ENCODE measurements at regions not wholly inside any gene's neighbourhood (a gene's known extent, or its start where the extent isn't known, plus 50 kb on each side); places are given as distances from the start of the nearest gene placed in this dataset.

DNA sequence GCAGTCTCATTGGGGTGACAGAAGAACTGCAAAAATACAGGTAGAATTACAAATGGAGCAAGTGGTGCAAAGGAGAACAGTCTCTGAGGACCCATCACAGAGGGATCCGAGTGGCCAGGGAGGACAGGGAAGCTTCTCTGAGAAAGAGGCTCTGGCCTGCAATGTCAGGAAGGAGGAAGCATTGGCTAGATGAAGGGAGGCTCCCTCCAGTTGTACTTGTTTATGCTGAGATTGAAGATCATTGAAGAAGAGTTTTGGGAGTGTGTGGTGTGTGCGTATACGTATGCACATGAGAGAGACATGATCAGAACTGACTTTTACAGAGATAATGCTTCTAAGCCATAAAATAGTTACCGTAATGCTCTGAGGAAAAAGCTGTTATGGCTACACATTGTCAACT lies 274.7 kb upstream of the FZD8 start:
- H3K4me3 ChIP-seq (ENCODE audit: low read length): no peak overlapping the region
- no peak overlapping the region for H3K56ac ChIP-seq (ENCODE audit: low read length)
- no peak overlapping the region for H2BK120ac ChIP-seq (ENCODE audit: low read depth, low read length)
- H2BK5ac ChIP-seq (ENCODE audit: low read length): no peak overlapping the region
- no peak overlapping the region for H4K5ac ChIP-seq (ENCODE audit: low read length)
- no peak overlapping the region for H3K9ac ChIP-seq (ENCODE audit: low read length)
- H3K4me1 ChIP-seq (ENCODE audit: control insufficient read depth, low read depth, low read length): peaks cover 5% of the 10 kb centered on the region
- H3K23ac ChIP-seq (ENCODE audit: low read length): no peak overlapping the region
- H3K36me3 ChIP-seq (ENCODE audit: control insufficient read depth, insufficient read depth, low read length): no peaks in the 10 kb centered on the region
- no peak overlapping the region for H3K18ac ChIP-seq (ENCODE audit: low read length)
- no peaks in the 10 kb centered on the region for H3K79me2 ChIP-seq (ENCODE audit: control insufficient read depth, insufficient read depth, low read length)
- H4K8ac ChIP-seq (ENCODE audit: low read depth, low read length): no peak overlapping the region
- H3K27me3 ChIP-seq (ENCODE audit: insufficient read depth, low read length, poor library complexity): no peaks in the 10 kb centered on the region
- no peak overlapping the region for H3K4ac ChIP-seq (ENCODE audit: low read depth, low read length)
- H3K79me1 ChIP-seq (ENCODE audit: low read length): no peaks in the 10 kb centered on the region
- no peak overlapping the region for H3K27ac ChIP-seq (ENCODE audit: low read depth, low read length)
- no peak overlapping the region for H2AK5ac ChIP-seq (ENCODE audit: low read length)
- H3K4me2 ChIP-seq (ENCODE audit: low read length): no peak overlapping the region
- DNase-seq: peak; percentile 57
- no peak overlapping the region for H2BK15ac ChIP-seq (replicated peaks; ENCODE audit: low read depth)
- WGBS (ENCODE audit: extremely low coverage, insufficient coverage, low lambda C conversion rate): no CpG with 5 or more reads among the region's 4 CpGs

DNA sequence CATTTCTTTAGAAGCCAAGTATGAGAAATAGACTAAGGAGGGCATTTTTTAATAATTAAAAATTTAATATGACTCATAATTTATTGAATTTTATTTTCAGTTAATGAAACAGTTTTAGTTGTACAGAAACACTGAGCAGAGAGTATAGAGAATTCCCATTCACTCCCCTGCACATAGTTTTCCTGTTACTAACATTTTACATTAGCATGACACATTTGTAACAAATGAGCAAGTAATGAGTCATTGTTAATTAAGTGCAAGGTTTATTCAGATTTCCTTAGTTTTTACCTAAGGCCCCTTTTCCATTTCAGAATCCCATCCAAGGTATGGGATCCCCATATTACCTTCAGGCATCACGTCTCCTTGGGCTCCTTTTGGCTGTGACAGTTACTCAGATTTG lies 271.5 kb upstream of the FZD8 start:
- H2AK5ac ChIP-seq (ENCODE audit: low read length): no peak overlapping the region
- no peak overlapping the region for H3K4me3 ChIP-seq (ENCODE audit: low read length)
- H3K9ac ChIP-seq (ENCODE audit: low read length): no peak overlapping the region
- H3K23ac ChIP-seq (ENCODE audit: low read length): no peak overlapping the region
- no peaks in the 10 kb centered on the region for H3K79me1 ChIP-seq (ENCODE audit: low read length)
- no peaks in the 10 kb centered on the region for H3K27me3 ChIP-seq (ENCODE audit: insufficient read depth, low read length, poor library complexity)
- H4K8ac ChIP-seq (ENCODE audit: low read depth, low read length): no peak overlapping the region
- no peak overlapping the region for H4K5ac ChIP-seq (ENCODE audit: low read length)
- peak; percentile 64 for DNase-seq
- no peak overlapping the region for H3K4me2 ChIP-seq (ENCODE audit: low read length)
- no peak overlapping the region for H2BK15ac ChIP-seq (replicated peaks; ENCODE audit: low read depth)
- no peak overlapping the region for H3K18ac ChIP-seq (ENCODE audit: low read length)
- peaks cover 14% of the 10 kb centered on the region for H3K4me1 ChIP-seq (ENCODE audit: control insufficient read depth, low read depth, low read length)
- H3K27ac ChIP-seq (ENCODE audit: low read depth, low read length): no peak overlapping the region
- H3K56ac ChIP-seq (ENCODE audit: low read length): no peak overlapping the region
- H2BK5ac ChIP-seq (ENCODE audit: low read length): no peak overlapping the region
- no peak overlapping the region for H2BK120ac ChIP-seq (ENCODE audit: low read depth, low read length)
- WGBS (ENCODE audit: extremely low coverage, insufficient coverage, low lambda C conversion rate): no CpG with 5 or more reads among the region's 1 CpG
- H3K36me3 ChIP-seq (ENCODE audit: control insufficient read depth, insufficient read depth, low read length): no peaks in the 10 kb centered on the region
- H3K4ac ChIP-seq (ENCODE audit: low read depth, low read length): no peak overlapping the region
- no peaks in the 10 kb centered on the region for H3K79me2 ChIP-seq (ENCODE audit: control insufficient read depth, insufficient read depth, low read length)

DNA sequence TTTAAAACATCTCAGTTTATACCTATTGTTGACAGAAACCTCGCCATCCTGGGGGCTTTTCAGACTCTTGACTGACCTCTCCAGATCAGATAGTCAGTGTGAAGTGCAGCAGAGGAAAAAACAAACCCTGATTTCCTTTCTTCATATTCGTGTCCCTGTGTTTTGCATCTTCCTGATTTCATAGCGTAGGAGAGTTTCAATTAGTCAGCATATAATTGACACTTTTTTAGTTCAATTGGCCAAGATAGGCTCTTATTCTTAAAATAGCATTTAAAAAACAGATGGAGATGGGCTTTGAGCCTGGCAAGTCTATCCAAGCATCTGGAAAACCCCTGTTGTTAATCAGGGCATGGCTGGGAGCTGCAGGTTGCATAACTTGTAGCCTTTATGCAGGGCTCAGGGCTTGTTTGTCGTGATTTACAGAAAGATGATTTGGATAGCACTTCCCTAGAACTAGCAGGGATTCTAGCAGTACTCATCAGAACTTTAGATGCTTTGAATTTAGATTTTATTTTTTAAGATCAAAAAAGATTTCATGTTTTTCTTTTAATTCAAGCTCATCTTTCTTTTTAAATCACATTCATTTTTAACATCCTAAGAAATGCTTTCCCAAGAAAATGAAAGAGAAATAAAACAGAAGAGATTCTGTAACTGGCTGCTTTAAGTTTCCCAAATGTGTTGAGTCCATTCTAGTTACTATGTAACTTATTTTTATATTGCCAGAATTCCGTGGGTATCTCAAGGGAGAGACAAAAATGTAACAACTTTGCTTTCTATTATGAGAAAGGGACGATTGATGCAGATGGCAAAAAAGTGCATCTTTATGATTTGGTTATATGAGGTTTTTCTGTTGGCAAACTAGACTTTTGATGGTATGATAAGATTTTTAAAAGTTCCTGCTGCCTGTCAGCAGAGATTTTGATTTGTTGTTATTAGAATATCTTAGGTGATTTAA lies 270.8 kb upstream of the FZD8 start:
- no CpG with 5 or more reads among the region's 6 CpGs for WGBS (ENCODE audit: extremely low coverage, insufficient coverage, low lambda C conversion rate)
- Histone ChIP-seq H2BK15ac (replicated peaks; ENCODE audit: low read depth) (no peak overlapping the region), H3K79me1 (ENCODE audit: low read length) (no peaks in the 10 kb centered on the region), H4K5ac (ENCODE audit: low read length) (no peak overlapping the region), H3K4me2 (ENCODE audit: low read length) (no peak overlapping the region), H3K23ac (ENCODE audit: low read length) (no peak overlapping the region), H3K56ac (ENCODE audit: low read length) (no peak overlapping the region), H4K8ac (ENCODE audit: low read depth, low read length) (no peak overlapping the region), H3K4me3 (ENCODE audit: low read length) (no peak overlapping the region), H3K27ac (ENCODE audit: low read depth, low read length) (no peak overlapping the region), H3K4me1 (ENCODE audit: control insufficient read depth, low read depth, low read length) (peaks cover 14% of the 10 kb centered on the region), H2BK120ac (ENCODE audit: low read depth, low read length) (no peak overlapping the region), H2AK5ac (ENCODE audit: low read length) (no peak overlapping the region), H3K36me3 (ENCODE audit: control insufficient read depth, insufficient read depth, low read length) (no peaks in the 10 kb centered on the region), H3K79me2 (ENCODE audit: control insufficient read depth, insufficient read depth, low read length) (no peaks in the 10 kb centered on the region), H3K4ac (ENCODE audit: low read depth, low read length) (no peak overlapping the region), H3K27me3 (ENCODE audit: insufficient read depth, low read length, poor library complexity) (no peaks in the 10 kb centered on the region), H3K18ac (ENCODE audit: low read length) (peak overlapping the region; percentile 87), H3K9ac (ENCODE audit: low read length) (no peak overlapping the region), H2BK5ac (ENCODE audit: low read length) (no peak overlapping the region)
- DNase-seq: peak; percentile 75

DNA sequence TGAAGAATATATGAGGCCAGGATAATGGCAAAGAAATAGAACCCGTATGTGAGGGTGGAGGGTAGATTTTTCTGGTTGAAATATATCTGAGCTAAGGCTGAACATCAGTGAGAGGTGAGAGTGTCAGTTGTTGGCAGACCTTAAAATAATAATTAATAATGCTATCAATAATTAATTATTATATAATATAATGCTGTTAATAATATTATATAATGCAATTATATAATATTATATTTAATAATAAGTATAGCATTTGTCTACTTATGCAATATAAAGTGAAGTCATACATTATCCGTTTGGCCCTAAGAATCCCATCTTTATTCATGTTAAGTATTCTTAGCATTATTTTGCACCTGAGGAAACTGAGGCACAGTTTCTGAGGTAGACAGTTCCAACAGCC lies 269.9 kb upstream of the FZD8 start:
- no CpG with 5 or more reads among the region's 2 CpGs for WGBS (ENCODE audit: extremely low coverage, insufficient coverage, low lambda C conversion rate)
- Histone ChIP-seq H3K27me3 (ENCODE audit: insufficient read depth, low read length, poor library complexity) (no peaks in the 10 kb centered on the region), H3K4ac (ENCODE audit: low read depth, low read length) (peak overlapping the region; percentile 36), H3K36me3 (ENCODE audit: control insufficient read depth, insufficient read depth, low read length) (no peaks in the 10 kb centered on the region), H2BK5ac (ENCODE audit: low read length) (no peak overlapping the region), H3K4me2 (ENCODE audit: low read length) (no peak overlapping the region), H3K79me1 (ENCODE audit: low read length) (no peaks in the 10 kb centered on the region), H3K9ac (ENCODE audit: low read length) (no peak overlapping the region), H3K4me3 (ENCODE audit: low read length) (no peak overlapping the region), H2AK5ac (ENCODE audit: low read length) (no peak overlapping the region), H3K23ac (ENCODE audit: low read length) (no peak overlapping the region), H2BK15ac (replicated peaks; ENCODE audit: low read depth) (no peak overlapping the region), H3K79me2 (ENCODE audit: control insufficient read depth, insufficient read depth, low read length) (no peaks in the 10 kb centered on the region), H4K8ac (ENCODE audit: low read depth, low read length) (no peak overlapping the region), H2BK120ac (ENCODE audit: low read depth, low read length) (no peak overlapping the region), H3K27ac (ENCODE audit: low read depth, low read length) (no peak overlapping the region), H3K18ac (ENCODE audit: low read length) (peak overlapping the region; percentile 87), H4K5ac (ENCODE audit: low read length) (no peak overlapping the region), H3K4me1 (ENCODE audit: control insufficient read depth, low read depth, low read length) (peaks cover 14% of the 10 kb centered on the region), H3K56ac (ENCODE audit: low read length) (peak overlapping the region; percentile 30)
- no peak for DNase-seq

DNA sequence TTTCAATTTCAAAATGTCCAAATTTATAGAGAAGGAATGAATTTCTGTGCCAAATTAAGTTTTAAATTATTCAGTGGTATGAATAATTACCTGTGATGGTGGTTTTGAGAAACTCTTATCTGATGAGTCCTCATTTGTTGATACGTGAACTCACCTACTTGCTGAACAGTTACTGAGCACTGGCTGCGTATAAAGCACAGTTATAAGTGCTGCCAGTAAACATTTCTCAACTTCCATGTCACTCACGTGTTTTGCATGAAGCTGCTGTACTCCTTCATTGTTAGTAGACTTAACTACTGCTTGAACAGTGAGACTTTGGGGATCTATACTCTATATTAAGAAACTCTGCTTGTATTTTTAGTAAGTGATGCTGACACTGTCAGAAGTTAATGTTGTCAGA lies 269.1 kb upstream of the FZD8 start:
- Histone ChIP-seq H3K4me3 (ENCODE audit: low read length) (no peak overlapping the region), H3K23ac (ENCODE audit: low read length) (no peak overlapping the region), H3K18ac (ENCODE audit: low read length) (peak overlapping the region; percentile 76), H3K4me1 (ENCODE audit: control insufficient read depth, low read depth, low read length) (peaks cover 14% of the 10 kb centered on the region), H2BK5ac (ENCODE audit: low read length) (no peak overlapping the region), H2BK15ac (replicated peaks; ENCODE audit: low read depth) (peak overlapping the region; percentile 45), H3K56ac (ENCODE audit: low read length) (no peak overlapping the region), H2BK120ac (ENCODE audit: low read depth, low read length) (no peak overlapping the region), H3K27ac (ENCODE audit: low read depth, low read length) (no peak overlapping the region), H2AK5ac (ENCODE audit: low read length) (no peak overlapping the region), H3K79me1 (ENCODE audit: low read length) (no peaks in the 10 kb centered on the region), H3K9ac (ENCODE audit: low read length) (no peak overlapping the region), H3K4me2 (ENCODE audit: low read length) (no peak overlapping the region), H3K36me3 (ENCODE audit: control insufficient read depth, insufficient read depth, low read length) (no peaks in the 10 kb centered on the region), H4K5ac (ENCODE audit: low read length) (no peak overlapping the region), H3K27me3 (ENCODE audit: insufficient read depth, low read length, poor library complexity) (no peaks in the 10 kb centered on the region), H4K8ac (ENCODE audit: low read depth, low read length) (no peak overlapping the region), H3K79me2 (ENCODE audit: control insufficient read depth, insufficient read depth, low read length) (no peaks in the 10 kb centered on the region), H3K4ac (ENCODE audit: low read depth, low read length) (no peak overlapping the region)
- no peak for DNase-seq
- no CpG with 5 or more reads among the region's 3 CpGs for WGBS (ENCODE audit: extremely low coverage, insufficient coverage, low lambda C conversion rate)
